ENCODE measurements at regions not wholly inside any gene's neighbourhood (a gene's known extent, or its start where the extent isn't known, plus 50 kb on each side); places are given as distances from the start of the nearest gene placed in this dataset.

GRCh38 chr1:82466891-82467290 is 666.2 kb downstream of the ADGRL2 start:
- TF ChIP-seq CTCF (IDR thresholded peaks at IDR 0.05): no peak
- no peak for TF ChIP-seq POLR2A (IDR thresholded peaks at IDR 0.05)

All from right lobe of liver (tissue), 4 donors.